NCI-H526 (cell line): ENCODE measurements at regions not wholly inside any gene's neighbourhood (a gene's known extent, or its start where the extent isn't known, plus 50 kb on each side); places are given as distances from the start of the nearest gene placed in this dataset.
"Not testable (repeated sequence)": the region's sequence is repeated elsewhere in the genome, so short reads cannot be mapped to it uniquely, and the experiment has no call there.

Source experiments
- DNase-seq, 2 experiments: peaks; one replicate each; lab custom pipeline; 2025; lab: John Stamatoyannopoulos, UW

GRCh38 chr12:108424026-108424425 lies 84.9 kb upstream of the CMKLR1 start:
- no peak for DNase-seq

DNA sequence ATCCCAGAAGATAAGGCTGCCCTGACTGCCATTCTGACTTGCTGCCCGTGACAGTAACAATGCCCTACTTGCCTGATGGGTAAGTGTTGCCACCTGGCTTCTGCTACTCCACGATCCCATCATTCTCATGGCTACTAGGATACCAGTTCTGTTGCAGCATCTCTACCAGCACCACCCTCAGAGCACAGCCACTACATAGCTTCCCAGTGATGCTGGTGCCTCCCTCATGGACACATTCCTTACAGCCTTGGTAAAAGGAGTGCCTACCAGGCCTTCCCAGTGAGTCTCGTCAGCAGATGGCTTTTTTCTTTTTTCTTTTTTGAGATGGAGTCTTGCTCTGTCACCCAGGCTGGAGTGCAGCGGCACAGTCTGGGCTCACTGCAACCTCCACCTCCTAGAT lies 84.4 kb upstream of the CMKLR1 start:
- no peak for DNase-seq

GRCh38 chr12:108421082-108421481 lies 82.0 kb upstream of the CMKLR1 start:
- DNase-seq = not testable (repeated sequence)

DNA sequence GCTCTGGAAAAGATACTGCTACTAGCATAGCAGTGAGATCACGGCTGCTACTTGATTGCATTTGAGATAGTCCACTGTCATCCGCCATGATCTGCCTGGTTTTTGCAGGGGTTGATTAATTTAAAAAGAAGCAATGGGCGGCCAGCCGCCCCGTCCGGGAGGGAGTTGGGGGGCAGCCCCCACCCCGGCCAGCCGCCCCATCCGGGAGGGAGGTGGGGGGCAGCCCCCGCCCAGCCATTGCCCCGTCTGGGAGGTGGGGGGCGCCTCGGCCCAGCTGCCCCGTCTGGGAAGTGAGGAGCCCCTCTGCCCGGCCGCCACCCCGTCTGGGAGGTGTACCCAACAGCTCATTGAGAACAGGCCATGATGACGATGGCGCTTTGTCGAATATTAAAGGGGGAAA lies 81.3 kb upstream of the CMKLR1 start:
- not testable (repeated sequence) for DNase-seq

GRCh38 chr12:108419949-108420348 lies 80.8 kb upstream of the CMKLR1 start:
- DNase-seq = no peak

DNA sequence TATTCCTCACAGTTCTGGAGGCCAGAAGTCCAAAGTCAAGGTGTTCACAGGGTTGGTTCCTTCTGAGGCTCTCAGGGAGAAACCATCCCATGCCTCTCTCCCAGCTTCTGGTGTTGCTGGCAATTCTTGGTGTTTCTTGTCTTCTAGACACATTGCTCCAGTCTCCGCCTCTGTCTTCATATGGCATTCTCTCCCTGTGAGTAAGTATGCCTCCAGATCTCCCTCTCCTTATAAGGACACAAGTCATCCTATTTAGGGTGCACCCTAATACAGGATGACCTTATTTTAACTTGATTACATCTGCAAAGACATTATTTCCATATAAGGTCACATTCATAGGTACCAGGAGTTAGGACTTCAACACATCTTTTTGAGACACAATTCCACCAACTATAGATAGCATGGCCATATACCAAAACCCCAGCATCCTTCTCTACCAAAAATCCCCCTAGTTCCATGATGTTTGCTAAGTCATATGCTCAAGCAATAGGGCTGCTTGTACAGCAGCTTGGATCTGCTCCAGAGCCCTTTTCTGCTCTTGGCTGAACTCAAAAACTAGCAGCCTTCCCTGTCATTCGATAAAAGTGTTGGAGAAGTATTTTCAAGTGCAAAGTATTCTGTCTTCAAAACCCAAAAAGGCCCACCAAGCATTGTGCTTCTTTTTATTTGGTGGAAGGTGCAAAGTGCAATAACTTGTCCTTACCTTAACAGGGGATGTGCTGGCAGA lies 79.2 kb upstream of the CMKLR1 start:
- DNase-seq = no peak

- no peak for DNase-seq
These were observed 74.9 kb upstream of the CMKLR1 start for GRCh38 chr12:108414021-108414420.

- no peak for DNase-seq
These were observed 71.6 kb upstream of the CMKLR1 start for GRCh38 chr12:108410689-108411088.

GRCh38 chr12:108409481-108409880 lies 70.4 kb upstream of the CMKLR1 start:
- no peak for DNase-seq

DNA sequence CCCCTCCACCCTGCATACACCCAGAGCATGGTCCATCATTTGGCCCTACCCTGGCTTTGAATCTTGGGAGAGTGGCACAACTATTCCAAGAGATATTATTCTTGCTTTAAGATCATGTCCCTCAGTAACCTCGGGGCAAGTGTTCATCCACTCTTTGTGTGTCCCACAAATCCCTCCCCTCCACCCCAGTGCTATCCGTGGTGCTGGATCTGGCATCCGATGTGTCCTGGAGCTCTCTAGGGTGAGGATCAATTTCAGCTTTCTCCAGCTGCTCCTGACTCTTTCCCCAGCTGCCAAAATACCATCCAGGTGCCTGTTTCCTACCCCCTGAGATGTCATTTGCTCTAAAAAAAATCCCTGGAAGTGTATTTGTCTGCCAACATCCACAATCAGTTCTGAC lies 64.8 kb upstream of the CMKLR1 start:
- no peak for DNase-seq

DNA sequence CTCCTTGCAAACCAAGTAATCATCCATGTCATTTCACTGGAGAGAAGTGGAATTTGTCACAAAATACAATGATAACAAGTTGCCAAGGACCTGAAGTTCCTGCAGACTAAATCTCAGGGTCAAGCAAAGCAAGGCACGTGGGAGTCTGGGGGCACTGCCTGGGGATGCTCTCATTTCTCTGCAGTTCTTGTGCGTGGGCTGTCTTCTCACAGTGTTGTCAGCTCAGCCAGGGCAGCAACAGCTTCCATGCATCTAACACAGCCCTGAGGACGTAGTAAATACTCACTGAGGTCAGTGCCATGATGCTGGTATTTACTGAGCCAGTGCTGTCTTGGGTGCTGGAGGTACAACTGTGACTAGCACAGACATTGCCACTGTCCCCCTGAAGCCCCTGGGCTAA lies 62.9 kb upstream of the CMKLR1 start:
- no peak for DNase-seq

GRCh38 chr12:108400900-108401480 lies 61.9 kb upstream of the CMKLR1 start:
- no peak for DNase-seq

GRCh38 chr12:108400481-108400880 lies 61.4 kb upstream of the CMKLR1 start:
- no peak for DNase-seq

GRCh38 chr12:108400056-108400455 lies 60.9 kb upstream of the CMKLR1 start:
- peak; percentile 5 to 10 for DNase-seq

DNA sequence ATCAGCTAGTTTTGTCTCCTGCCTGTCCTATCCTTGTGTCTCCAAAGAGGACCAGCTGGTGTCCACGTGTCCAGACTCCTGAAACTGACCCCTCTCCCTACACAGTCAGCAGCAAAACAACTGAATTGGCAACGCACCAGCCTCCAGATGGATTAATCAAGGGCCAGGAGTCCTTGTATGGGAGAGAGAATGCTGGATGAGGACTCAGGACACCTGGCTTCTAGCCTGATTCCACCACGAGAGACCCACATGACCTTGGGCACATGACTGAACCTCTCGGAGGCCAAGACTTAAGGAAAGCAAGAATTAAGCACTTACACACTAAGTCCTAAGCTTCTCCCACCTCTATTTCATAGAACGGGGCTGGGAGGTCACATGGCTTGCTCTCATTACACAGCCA lies 60.4 kb upstream of the CMKLR1 start:
- DNase-seq = no peak

DNA sequence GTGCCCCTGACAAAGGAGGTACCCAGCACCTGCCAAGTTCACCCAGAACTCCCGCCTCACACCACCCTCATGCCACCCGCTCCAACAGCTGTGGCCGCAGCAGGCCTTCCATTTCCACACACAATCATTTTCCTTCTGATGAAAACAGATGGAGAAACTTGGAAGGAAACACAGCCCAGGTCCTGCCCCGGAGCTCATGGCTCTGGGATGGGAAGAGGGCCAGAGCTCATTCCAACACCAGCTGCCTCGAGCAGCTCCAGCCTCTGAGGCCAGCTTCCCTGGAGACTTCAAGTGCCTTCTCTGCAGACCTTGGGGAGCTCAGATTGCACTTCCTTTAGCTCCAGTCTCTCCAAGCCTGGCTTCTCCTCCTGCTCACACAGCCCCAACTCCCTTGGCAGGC lies 55.1 kb upstream of the CMKLR1 start:
- DNase-seq = no peak

DNA sequence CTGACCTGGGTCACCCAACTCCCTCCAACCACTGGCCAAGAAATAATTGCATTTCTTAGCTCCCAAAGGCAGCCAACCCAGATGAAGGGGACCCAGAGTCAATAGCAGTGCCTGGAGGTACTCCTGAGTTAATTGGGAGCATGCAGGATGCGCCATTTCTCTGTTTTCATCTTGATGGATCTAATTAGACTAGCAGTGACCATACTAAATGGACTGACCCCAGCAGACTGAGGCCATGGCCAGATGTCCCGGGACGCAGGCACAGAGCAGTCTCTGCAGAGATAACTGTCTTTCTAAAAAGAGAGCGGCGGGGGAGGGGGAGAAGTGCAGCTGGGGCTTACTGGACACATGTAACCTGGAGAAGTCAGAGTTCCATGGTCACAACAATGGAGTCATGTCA lies 53.2 kb upstream of the CMKLR1 start:
- no peak for DNase-seq

GRCh38 chr12:108390495-108391203 lies 51.5 kb upstream of the CMKLR1 start:
- DNase-seq = no peak

- no peak for DNase-seq
These were observed 50.4 kb upstream of the CMKLR1 start for GRCh38 chr12:108389544-108389943.
